Adrenal gland (tissue), 5 donors: ENCODE measurements at regions not wholly inside any gene's neighbourhood (a gene's known extent, or its start where the extent isn't known, plus 50 kb on each side); places are given as distances from the start of the nearest gene placed in this dataset.

Experiments used
- POLR2A ChIP-seq, 2 donors: fragments of 450-650 bp; IDR thresholded peaks; one replicate each; pipeline ENCODE4 v1.6.1; 2017; ENCODE audit warnings: antibody characterized with exemption in 2 of 2, mild to moderate bottlenecking in 2 of 2, moderate library complexity in 1 of 2
- TF ChIP-seq, protein P1 (sequence below), 6 experiments: fragments of 450-650 bp in 4 of 6; fragments of 200-600 bp in 2 of 6; sonication (generic) in 1 of 6; IDR thresholded peaks; 1 replicate in 5 of 6; 2 replicates in 1 of 6; pipeline versions ENCODE4 v1.5.1 to v1.8.0; 2016 to 2021; ENCODE audit warnings: antibody characterized with exemption in 6 of 6, mild to moderate bottlenecking in 2 of 6, moderate library complexity in 1 of 6
- donor health status: DM: no; HTN: no; CAD: no.

DNA sequence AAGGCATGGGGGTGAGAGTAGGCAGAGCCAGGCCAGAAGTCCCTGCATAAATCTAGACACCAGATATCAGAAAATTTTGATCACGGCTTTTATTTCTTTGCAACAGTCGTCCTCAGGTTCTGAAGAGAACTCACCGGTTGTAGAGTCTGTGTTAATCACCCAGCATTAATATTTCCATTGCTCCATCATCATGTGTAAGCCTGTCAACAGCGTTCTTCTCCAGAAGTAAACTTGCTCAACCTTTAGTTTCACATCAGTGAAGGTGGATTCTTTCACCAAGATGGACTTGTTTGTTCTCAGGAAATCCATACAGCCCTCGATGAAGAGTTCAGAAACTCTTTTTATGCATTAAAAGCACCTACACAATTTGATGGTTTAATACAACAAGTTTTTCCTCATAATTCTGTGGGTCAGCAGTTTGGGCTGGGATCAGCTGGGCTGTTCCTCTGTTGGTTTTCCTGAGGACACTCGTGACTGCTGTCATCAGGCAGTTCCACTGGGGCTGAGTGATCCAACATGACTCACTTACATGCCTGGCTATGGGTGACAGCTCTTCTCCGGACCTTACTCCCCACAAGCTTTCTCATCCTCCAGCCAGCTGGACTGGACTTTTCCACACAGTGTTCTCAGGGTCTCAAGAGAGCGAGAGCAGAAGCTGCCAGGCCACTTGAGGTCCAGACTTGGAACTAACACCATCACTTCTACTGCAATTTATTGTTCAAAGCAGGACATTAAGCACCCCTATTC lies 303.4 kb downstream of the ZNF621 start:
- no peak for TF ChIP-seq POLR2A (IDR thresholded peaks at IDR 0.05)
- TF ChIP-seq, protein P1, sequence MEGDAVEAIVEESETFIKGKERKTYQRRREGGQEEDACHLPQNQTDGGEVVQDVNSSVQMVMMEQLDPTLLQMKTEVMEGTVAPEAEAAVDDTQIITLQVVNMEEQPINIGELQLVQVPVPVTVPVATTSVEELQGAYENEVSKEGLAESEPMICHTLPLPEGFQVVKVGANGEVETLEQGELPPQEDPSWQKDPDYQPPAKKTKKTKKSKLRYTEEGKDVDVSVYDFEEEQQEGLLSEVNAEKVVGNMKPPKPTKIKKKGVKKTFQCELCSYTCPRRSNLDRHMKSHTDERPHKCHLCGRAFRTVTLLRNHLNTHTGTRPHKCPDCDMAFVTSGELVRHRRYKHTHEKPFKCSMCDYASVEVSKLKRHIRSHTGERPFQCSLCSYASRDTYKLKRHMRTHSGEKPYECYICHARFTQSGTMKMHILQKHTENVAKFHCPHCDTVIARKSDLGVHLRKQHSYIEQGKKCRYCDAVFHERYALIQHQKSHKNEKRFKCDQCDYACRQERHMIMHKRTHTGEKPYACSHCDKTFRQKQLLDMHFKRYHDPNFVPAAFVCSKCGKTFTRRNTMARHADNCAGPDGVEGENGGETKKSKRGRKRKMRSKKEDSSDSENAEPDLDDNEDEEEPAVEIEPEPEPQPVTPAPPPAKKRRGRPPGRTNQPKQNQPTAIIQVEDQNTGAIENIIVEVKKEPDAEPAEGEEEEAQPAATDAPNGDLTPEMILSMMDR (IDR thresholded peaks at IDR 0.05), result no peak
